Neuronal stem cell (in vitro differentiated cells): ENCODE measurements at regions not wholly inside any gene's neighbourhood (a gene's known extent, or its start where the extent isn't known, plus 50 kb on each side); places are given as distances from the start of the nearest gene placed in this dataset.

Experiments
- DNase-seq: peaks from one replicate; pipeline ENCODE4 v3.0.0-alpha.2; 2013; ENCODE audit warnings: low spot score
- H2AFZ ChIP-seq: one replicate; pipeline ENCODE4 v1.6.1; 2013; ENCODE audit warnings: mild to moderate bottlenecking, low read length, inconsistent platforms
- H2AK5ac ChIP-seq: 2 replicates; pipeline ENCODE4 v1.6.1; 2013; ENCODE audit warnings: low read depth, mild to moderate bottlenecking, inconsistent platforms, low read length, moderate library complexity, mixed read lengths
- H2BK120ac ChIP-seq: 2 replicates; pipeline ENCODE4 v1.6.1; 2013; ENCODE audit warnings: low read depth, mild to moderate bottlenecking, inconsistent platforms, low read length, moderate library complexity, mixed read lengths
- H2BK12ac ChIP-seq: one replicate; pipeline ENCODE4 v1.6.1; 2013; ENCODE audit warnings: low read length, inconsistent platforms
- H2BK15ac ChIP-seq: 2 replicates; pipeline ENCODE4 v1.6.1; 2013; ENCODE audit warnings: mild to moderate bottlenecking, low read length, inconsistent platforms, mixed read lengths
- H2BK5ac ChIP-seq: one replicate; pipeline ENCODE4 v1.6.1; 2013; ENCODE audit warnings: inconsistent platforms, mild to moderate bottlenecking, low read length, moderate library complexity
- H3K14ac ChIP-seq: one replicate; pipeline ENCODE4 v1.6.1; 2013; ENCODE audit warnings: low read length, inconsistent platforms
- H3K18ac ChIP-seq: 2 replicates; pipeline ENCODE4 v1.6.1; 2013; ENCODE audit warnings: low read length, inconsistent platforms
- H3K23ac ChIP-seq: 2 replicates; pipeline ENCODE4 v1.6.1; 2013; ENCODE audit warnings: low read depth, mild to moderate bottlenecking, mixed read lengths, low read length, inconsistent platforms; ENCODE audit not compliant: poor library complexity
- H3K27ac ChIP-seq: replicated peaks from 3 replicates; pipeline ENCODE4 v1.5.1; 2013; ENCODE audit warnings: low read length, inconsistent platforms
- H3K27me3 ChIP-seq, 3 experiments: 2 replicates each; pipeline ENCODE4 v1.6.1; 2013; ENCODE audit warnings: low read length in 3 of 3, mild to moderate bottlenecking in 2 of 3, inconsistent platforms in 1 of 3, low read depth in 1 of 3, mixed read lengths in 1 of 3, moderate library complexity in 1 of 3; ENCODE audit not compliant: control insufficient read depth in 3 of 3, insufficient read depth in 3 of 3
- H3K36me3 ChIP-seq, 2 donors: replicated peaks in 1 of 2; 2 replicates each; pipeline ENCODE4 v1.6.1; 2013; ENCODE audit warnings: low read length in 2 of 2; ENCODE audit not compliant: control insufficient read depth in 2 of 2, insufficient read depth in 2 of 2
- H3K4ac ChIP-seq: 2 replicates; pipeline ENCODE4 v1.6.1; 2013; ENCODE audit warnings: inconsistent platforms, mild to moderate bottlenecking, low read length, moderate library complexity
- H3K4me1 ChIP-seq, 2 donors: 1 replicate in 1 of 2; 2 replicates in 1 of 2; pipeline ENCODE4 v1.6.1; 2013; ENCODE audit warnings: low read length in 2 of 2, low read depth in 1 of 2; ENCODE audit not compliant: control insufficient read depth in 2 of 2, insufficient read depth in 1 of 2
- H3K4me2 ChIP-seq: one replicate; pipeline ENCODE4 v1.6.1; 2013; ENCODE audit warnings: mild to moderate bottlenecking, low read length, inconsistent platforms; ENCODE audit not compliant: insufficient read depth, poor library complexity, severe bottlenecking
- H3K4me3 ChIP-seq, 2 donors: 2 replicates each; pipeline ENCODE4 v1.5.1; 2013; ENCODE audit warnings: low read length in 2 of 2, mild to moderate bottlenecking in 2 of 2, inconsistent platforms in 1 of 2, moderate library complexity in 1 of 2
- H3K79me1 ChIP-seq: one replicate; pipeline ENCODE4 v1.6.1; 2013; ENCODE audit warnings: low read depth, mild to moderate bottlenecking, inconsistent platforms, low read length, moderate library complexity
- H3K9ac ChIP-seq: one replicate; pipeline ENCODE4 v1.6.1; 2013; ENCODE audit warnings: mild to moderate bottlenecking, low read depth, low read length, inconsistent platforms; ENCODE audit not compliant: poor library complexity
- H3K9me3 ChIP-seq, 2 donors: replicated peaks in 1 of 2; 2 replicates each; pipeline versions ENCODE3 to v1.6.1; 2013; ENCODE audit warnings: low read length in 2 of 2, mild to moderate bottlenecking in 2 of 2, inconsistent platforms in 1 of 2, low read depth in 1 of 2, mixed read lengths in 1 of 2, moderate library complexity in 1 of 2; ENCODE audit not compliant: control insufficient read depth in 2 of 2, insufficient read depth in 1 of 2
- H4K8ac ChIP-seq: one replicate; pipeline ENCODE4 v1.6.1; 2013; ENCODE audit warnings: low read depth, mild to moderate bottlenecking, inconsistent platforms, low read length, moderate library complexity
- H4K91ac ChIP-seq: one replicate; pipeline ENCODE4 v1.6.1; 2013; ENCODE audit warnings: low read length, low read depth, mild to moderate bottlenecking, inconsistent platforms; ENCODE audit not compliant: poor library complexity
- WGBS, 2 donors: extraction: QIAGEN DNeasy Blood & Tissue Kit; methylation state at CpG; one replicate each; pipeline ENCODE4 v1.1.7; 2013; ENCODE audit warnings: missing lambda C conversion rate in 2 of 2, mixed read lengths in 1 of 2; ENCODE audit not compliant: insufficient read length in 2 of 2, insufficient replicate concordance in 1 of 2; ENCODE audit errors: extremely low coverage in 2 of 2; 5-methylcytosine and 5-hydroxymethylcytosine counted together

- H4K8ac ChIP-seq = no peak overlapping the region
Measured at GRCh38 chr2:2801458-2801857, 470.4 kb upstream of the MYT1L start.

GRCh38 chr2:2800697-2801096 lies 469.6 kb upstream of the MYT1L start:
- no peak overlapping the region for H2BK15ac ChIP-seq
- no peak overlapping the region for H3K27ac ChIP-seq
- no peaks in the 10 kb centered on the region for H3K36me3 ChIP-seq
- no peak overlapping the region for H3K14ac ChIP-seq
- peaks cover 0 to 2% of the 10 kb centered on the region in 2 donors for H3K9me3 ChIP-seq
- no peak overlapping the region for H4K91ac ChIP-seq
- H3K4me2 ChIP-seq = no peak overlapping the region
- no peaks in the 10 kb centered on the region for H3K4me1 ChIP-seq
- no CpG with 5 or more reads among the region's 3 CpGs for WGBS, 2 donors
- H3K4ac ChIP-seq = no peak overlapping the region
- no peak overlapping the region for H3K9ac ChIP-seq
- no peak overlapping the region for H3K4me3 ChIP-seq
- H2BK120ac ChIP-seq = no peak overlapping the region
- no peak overlapping the region for H2AFZ ChIP-seq
- H3K23ac ChIP-seq = no peak overlapping the region
- no peaks in the 10 kb centered on the region for H3K27me3 ChIP-seq
- no peak overlapping the region for H2BK12ac ChIP-seq
- H2AK5ac ChIP-seq = no peak overlapping the region
- no peaks in the 10 kb centered on the region for H3K79me1 ChIP-seq
- DNase-seq = no peak
- no peak overlapping the region for H4K8ac ChIP-seq
- no peak overlapping the region for H2BK5ac ChIP-seq
- H3K18ac ChIP-seq = peak overlapping the region; percentile 29

More at GRCh38 chr2:2801458-2801857, 470.4 kb upstream of the MYT1L start:
- no peak overlapping the region for H3K18ac ChIP-seq
- no peak overlapping the region for H2BK120ac ChIP-seq
- H2BK12ac ChIP-seq = no peak overlapping the region
- no peak overlapping the region for H3K9ac ChIP-seq
- no peaks in the 10 kb centered on the region for H3K4me1 ChIP-seq
- H4K91ac ChIP-seq = no peak overlapping the region
- H2AK5ac ChIP-seq = no peak overlapping the region
- H3K4ac ChIP-seq = no peak overlapping the region
- no peak overlapping the region for H2BK5ac ChIP-seq
- H2AFZ ChIP-seq = no peak overlapping the region
- H3K27me3 ChIP-seq = no peaks in the 10 kb centered on the region
- H2BK15ac ChIP-seq = no peak overlapping the region
- no peak overlapping the region for H3K27ac ChIP-seq
- WGBS, 2 donors = no CpG with 5 or more reads among the region's 3 CpGs
- H3K4me3 ChIP-seq = no peak overlapping the region
- no peaks in the 10 kb centered on the region for H3K36me3 ChIP-seq
- H3K4me2 ChIP-seq = no peak overlapping the region
- no peak overlapping the region for H3K23ac ChIP-seq
- H3K9me3 ChIP-seq = peaks cover 0 to 2% of the 10 kb centered on the region in 2 donors
- no peak for DNase-seq
- no peaks in the 10 kb centered on the region for H3K79me1 ChIP-seq
- H3K14ac ChIP-seq = no peak overlapping the region

GRCh38 chr2:2800001-2800400 lies 468.9 kb upstream of the MYT1L start:
- no peak for DNase-seq

GRCh38 chr2:2799151-2799697 lies 468.1 kb upstream of the MYT1L start:
- Histone ChIP-seq H2AFZ (no peak overlapping the region), H3K4ac (no peak overlapping the region), H3K9me3 (peaks cover 0 to 2% of the 10 kb centered on the region in 2 donors), H3K9ac (no peak overlapping the region), H3K18ac (no peak overlapping the region), H3K27me3 (no peaks in the 10 kb centered on the region), H4K91ac (no peak overlapping the region), H3K27ac (no peak overlapping the region), H2BK5ac (no peak overlapping the region), H3K4me2 (no peak overlapping the region), H4K8ac (no peak overlapping the region), H2AK5ac (no peak overlapping the region), H3K14ac (no peak overlapping the region), H2BK15ac (no peak overlapping the region), H2BK120ac (no peak overlapping the region), H3K4me3 (no peak overlapping the region), H3K23ac (no peak overlapping the region), H3K36me3 (no peaks in the 10 kb centered on the region), H3K79me1 (no peaks in the 10 kb centered on the region), H2BK12ac (no peak overlapping the region), H3K4me1 (no peaks in the 10 kb centered on the region)
- DNase-seq = no peak
- WGBS, 2 donors = no CpG with 5 or more reads among the region's 10 CpGs

More at GRCh38 chr2:2800001-2800400, 468.9 kb upstream of the MYT1L start:
- H3K9me3 ChIP-seq = peaks cover 0 to 2% of the 10 kb centered on the region in 2 donors
- no peaks in the 10 kb centered on the region for H3K4me1 ChIP-seq
- H3K23ac ChIP-seq = no peak overlapping the region
- H3K14ac ChIP-seq = no peak overlapping the region
- no peak overlapping the region for H2BK15ac ChIP-seq
- no peak overlapping the region for H2BK120ac ChIP-seq
- no peak overlapping the region for H3K4me2 ChIP-seq
- H2AFZ ChIP-seq = no peak overlapping the region
- H3K18ac ChIP-seq = no peak overlapping the region
- no CpG with 5 or more reads among the region's 1 CpG for WGBS, 2 donors
- H3K4ac ChIP-seq = no peak overlapping the region
- H2BK5ac ChIP-seq = no peak overlapping the region
- H3K79me1 ChIP-seq = no peaks in the 10 kb centered on the region
- no peak overlapping the region for H4K91ac ChIP-seq
- H3K4me3 ChIP-seq = no peak overlapping the region
- no peak overlapping the region for H2AK5ac ChIP-seq
- H3K36me3 ChIP-seq = no peaks in the 10 kb centered on the region
- no peak overlapping the region for H2BK12ac ChIP-seq
- no peak overlapping the region for H3K27ac ChIP-seq
- no peak overlapping the region for H3K9ac ChIP-seq
- no peaks in the 10 kb centered on the region for H3K27me3 ChIP-seq
- H4K8ac ChIP-seq = no peak overlapping the region
